ENCODE measurements at regions not wholly inside any gene's neighbourhood (a gene's known extent, or its start where the extent isn't known, plus 50 kb on each side); places are given as distances from the start of the nearest gene placed in this dataset.

- TF ChIP-seq, protein P1, sequence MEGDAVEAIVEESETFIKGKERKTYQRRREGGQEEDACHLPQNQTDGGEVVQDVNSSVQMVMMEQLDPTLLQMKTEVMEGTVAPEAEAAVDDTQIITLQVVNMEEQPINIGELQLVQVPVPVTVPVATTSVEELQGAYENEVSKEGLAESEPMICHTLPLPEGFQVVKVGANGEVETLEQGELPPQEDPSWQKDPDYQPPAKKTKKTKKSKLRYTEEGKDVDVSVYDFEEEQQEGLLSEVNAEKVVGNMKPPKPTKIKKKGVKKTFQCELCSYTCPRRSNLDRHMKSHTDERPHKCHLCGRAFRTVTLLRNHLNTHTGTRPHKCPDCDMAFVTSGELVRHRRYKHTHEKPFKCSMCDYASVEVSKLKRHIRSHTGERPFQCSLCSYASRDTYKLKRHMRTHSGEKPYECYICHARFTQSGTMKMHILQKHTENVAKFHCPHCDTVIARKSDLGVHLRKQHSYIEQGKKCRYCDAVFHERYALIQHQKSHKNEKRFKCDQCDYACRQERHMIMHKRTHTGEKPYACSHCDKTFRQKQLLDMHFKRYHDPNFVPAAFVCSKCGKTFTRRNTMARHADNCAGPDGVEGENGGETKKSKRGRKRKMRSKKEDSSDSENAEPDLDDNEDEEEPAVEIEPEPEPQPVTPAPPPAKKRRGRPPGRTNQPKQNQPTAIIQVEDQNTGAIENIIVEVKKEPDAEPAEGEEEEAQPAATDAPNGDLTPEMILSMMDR (IDR thresholded peaks at IDR 0.05), result no peak
- TF ChIP-seq POLR2A (IDR thresholded peaks at IDR 0.05), result no peak
Measured at GRCh38 chr4:60913671-60914070, 286.5 kb upstream of the ADGRL3 start.
